ENCODE measurements at regions not wholly inside any gene's neighbourhood (a gene's known extent, or its start where the extent isn't known, plus 50 kb on each side); places are given as distances from the start of the nearest gene placed in this dataset.

- H3F3A ChIP-seq (replicated peaks; ENCODE audit: low read depth), result no peaks in the 10 kb centered on the region
- no peaks in the 10 kb centered on the region for H3K36me3 Mint-ChIP-seq (ENCODE audit: low read depth)
- no peaks in the 10 kb centered on the region for H3K27me3 Mint-ChIP-seq (ENCODE audit: insufficient read depth, low read depth, poor library complexity)
- no peak overlapping the region for H3K27ac Mint-ChIP-seq
- no peak overlapping the region for H3K4me3 ChIP-seq
- no peak overlapping the region for H3K27ac ChIP-seq (ENCODE audit: low read depth)
- H3K36me3 ChIP-seq (ENCODE audit: insufficient read depth), result no peaks in the 10 kb centered on the region
- no peaks in the 10 kb centered on the region for H3K4me1 ChIP-seq (ENCODE audit: insufficient read depth)
- H3K9me2 ChIP-seq (ENCODE audit: insufficient read depth), result 0 out of 2 replicates have a peak, but pooled peaks cover 2% of the 10 kb centered on the region
- no peaks in the 10 kb centered on the region for H3K27me3 ChIP-seq (ENCODE audit: insufficient read depth)
- H4K20me1 ChIP-seq (replicated peaks; ENCODE audit: insufficient read depth), result no peaks in the 10 kb centered on the region
- no peak overlapping the region; the same call in 1 of the 2 replicates for H2AFZ ChIP-seq
- ATAC-seq, result no peak
- DNase-seq (ENCODE audit: low spot score), result no peak
- H3K79me2 ChIP-seq (replicated peaks; ENCODE audit: insufficient read depth), result no peaks in the 10 kb centered on the region
- no peak overlapping the region for H3K4me2 ChIP-seq
- TF ChIP-seq ZNF331 (CRISPR knock-in tag; IDR thresholded peaks at IDR 0.05; ENCODE audit: low read depth) (no peak), POLR2AphosphoS5 (IDR thresholded peaks at IDR 0.05; ENCODE audit: low read depth) (no peak), ETS1 (IDR thresholded peaks at IDR 0.05) (no peak), CREB1 (CRISPR knock-in tag; IDR thresholded peaks at IDR 0.05; ENCODE audit: low read depth) (no peak)
- H3K9me3 Mint-ChIP-seq, result no peaks in the 10 kb centered on the region
- H3K4me3 Mint-ChIP-seq, result no peak overlapping the region
- H3K4me1 Mint-ChIP-seq, result peaks cover 2% of the 10 kb centered on the region; the same call in 2 of the 3 replicates
These were observed 61.4 kb upstream of the IL1R1 start for GRCh38 chr2:102081243-102081522.

DNA sequence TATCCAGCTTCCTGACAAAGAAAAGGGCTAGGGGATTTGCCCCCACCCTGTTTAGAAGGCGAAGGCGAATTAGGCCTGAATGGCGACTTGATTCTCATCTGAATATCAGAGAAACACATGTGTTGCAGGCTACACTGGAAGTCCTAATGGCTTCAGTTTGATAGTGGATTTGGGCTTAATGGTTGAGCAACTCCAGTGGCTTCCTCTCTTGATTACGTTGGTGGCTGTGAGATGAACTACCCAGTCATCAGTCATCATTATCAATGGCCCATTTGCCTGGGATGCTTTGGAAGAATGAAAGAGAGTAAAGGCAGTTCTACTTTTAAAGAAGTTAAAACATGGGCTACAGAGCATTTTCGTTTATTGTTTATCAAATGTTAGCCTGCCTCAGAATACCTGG, 60.9 kb upstream of the IL1R1 start:
- Histone ChIP-seq H3K36me3 (ENCODE audit: insufficient read depth) (no peaks in the 10 kb centered on the region), H2AFZ (no peak overlapping the region; the same call in 1 of the 2 replicates), H3K4me2 (no peak overlapping the region), H3K4me1 (ENCODE audit: insufficient read depth) (no peaks in the 10 kb centered on the region), H3K79me2 (replicated peaks; ENCODE audit: insufficient read depth) (no peaks in the 10 kb centered on the region), H3K27ac (ENCODE audit: low read depth) (no peak overlapping the region), H3F3A (replicated peaks; ENCODE audit: low read depth) (no peaks in the 10 kb centered on the region), H3K27me3 (ENCODE audit: insufficient read depth) (no peaks in the 10 kb centered on the region), H4K20me1 (replicated peaks; ENCODE audit: insufficient read depth) (no peaks in the 10 kb centered on the region), H3K4me3 (no peak overlapping the region), H3K9me2 (ENCODE audit: insufficient read depth) (0 out of 2 replicates have a peak, but pooled peaks cover 2% of the 10 kb centered on the region)
- DNase-seq (ENCODE audit: low spot score) (no peak), ATAC-seq (no peak)
- Mint-ChIP-seq H3K27me3 (ENCODE audit: insufficient read depth, low read depth, poor library complexity) (no peaks in the 10 kb centered on the region), H3K36me3 (ENCODE audit: low read depth) (no peaks in the 10 kb centered on the region), H3K4me1 (peaks cover 6% of the 10 kb centered on the region; the same call in 2 of the 3 replicates), H3K27ac (no peak overlapping the region), H3K4me3 (no peak overlapping the region), H3K9me3 (no peaks in the 10 kb centered on the region)
- TF ChIP-seq NANOG (IDR thresholded peaks at IDR 0.05; ENCODE audit: borderline replicate concordance) (no peak), STAT1 (IDR thresholded peaks at IDR 0.05; ENCODE audit: unreplicated experiment) (no peak), ETS1 (IDR thresholded peaks at IDR 0.05) (no peak), CREB1 (CRISPR knock-in tag; IDR thresholded peaks at IDR 0.05; ENCODE audit: low read depth) (no peak), EZH2phosphoT487 (IDR thresholded peaks at IDR 0.05; ENCODE audit: unreplicated experiment) (no peak)

- H3K79me2 ChIP-seq (replicated peaks; ENCODE audit: insufficient read depth), result no peaks in the 10 kb centered on the region
- H3K36me3 ChIP-seq (ENCODE audit: insufficient read depth), result no peaks in the 10 kb centered on the region
- ATAC-seq (no peak), DNase-seq (ENCODE audit: low spot score) (no peak)
- no peaks in the 10 kb centered on the region for H3K27me3 ChIP-seq (ENCODE audit: insufficient read depth)
- Mint-ChIP-seq H3K27me3 (ENCODE audit: insufficient read depth, low read depth, poor library complexity) (no peaks in the 10 kb centered on the region), H3K27ac (no peak overlapping the region), H3K9me3 (no peaks in the 10 kb centered on the region), H3K4me3 (no peak overlapping the region), H3K4me1 (peaks cover 6% of the 10 kb centered on the region; the same call in 2 of the 3 replicates), H3K36me3 (ENCODE audit: low read depth) (no peaks in the 10 kb centered on the region)
- no peak overlapping the region for H3K4me3 ChIP-seq
- no peak overlapping the region for H2AFZ ChIP-seq
- H3K27ac ChIP-seq (ENCODE audit: low read depth), result no peak overlapping the region
- H4K20me1 ChIP-seq (replicated peaks; ENCODE audit: insufficient read depth), result no peaks in the 10 kb centered on the region
- H3F3A ChIP-seq (replicated peaks; ENCODE audit: low read depth), result no peaks in the 10 kb centered on the region
- H3K9me2 ChIP-seq (ENCODE audit: insufficient read depth), result no peaks in the 10 kb centered on the region
- no peaks in the 10 kb centered on the region for H3K4me1 ChIP-seq (ENCODE audit: insufficient read depth)
- no peak overlapping the region for H3K4me2 ChIP-seq
- TF ChIP-seq ZNF114 (CRISPR knock-in tag; IDR thresholded peaks at IDR 0.05) (no peak), NANOG (IDR thresholded peaks at IDR 0.05; ENCODE audit: borderline replicate concordance) (no peak), EZH2phosphoT487 (IDR thresholded peaks at IDR 0.05; ENCODE audit: unreplicated experiment) (no peak), ZNF331 (CRISPR knock-in tag; IDR thresholded peaks at IDR 0.05; ENCODE audit: low read depth) (no peak), STAT1 (IDR thresholded peaks at IDR 0.05; ENCODE audit: unreplicated experiment) (no peak)
These were observed 59.8 kb upstream of the IL1R1 start for GRCh38 chr2:102082571-102083392.
